ENCODE measurements at regions not wholly inside any gene's neighbourhood (a gene's known extent, or its start where the extent isn't known, plus 50 kb on each side); places are given as distances from the start of the nearest gene placed in this dataset.
A peak's percentile ranks its signal among the peaks of the same experiment; 100 is the strongest.

DNA sequence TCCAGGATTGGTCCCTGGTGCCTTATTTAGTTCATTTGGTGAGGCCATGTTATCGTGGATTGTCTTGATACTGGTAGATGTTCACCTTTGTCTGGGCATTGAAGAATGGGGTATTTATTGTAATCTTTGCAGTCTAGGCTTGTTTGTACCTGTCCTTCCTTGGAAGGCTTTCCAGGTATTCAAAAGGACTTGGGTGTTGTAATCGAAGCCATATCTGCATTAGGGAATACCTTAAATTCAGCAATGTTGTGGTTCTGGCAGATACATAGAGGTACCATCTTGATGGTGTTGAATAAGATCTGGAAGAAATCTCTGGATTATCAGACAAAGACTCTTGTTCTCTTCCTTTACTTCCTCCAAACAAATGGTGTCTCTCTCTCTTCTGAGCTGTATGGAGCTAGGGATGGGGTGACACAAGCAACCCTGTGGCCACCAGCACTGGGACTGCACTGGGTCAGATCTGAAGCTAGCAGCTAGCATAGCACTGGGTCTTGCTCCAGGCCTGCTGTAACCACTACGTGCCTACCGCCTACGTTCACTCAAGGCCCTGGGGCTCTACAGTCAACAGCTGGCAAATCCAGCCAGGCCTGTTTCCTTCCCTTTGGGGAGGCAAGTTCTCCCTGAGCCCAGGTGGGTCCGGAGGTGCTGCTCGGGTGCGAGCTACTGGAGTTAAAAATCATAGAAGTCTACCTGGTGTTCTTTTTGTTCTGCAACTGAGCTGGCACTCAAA lies 261.1 kb upstream of the CITED2 start:
- Histone ChIP-seq H3K27me3 (ENCODE audit: control insufficient read depth, insufficient read depth, low read length) (no peaks in the 10 kb centered on the region), H3K4me3 (ENCODE audit: low read depth, low read length) (no peak overlapping the region), H3K4me1 (ENCODE audit: control insufficient read depth, insufficient read depth, low read length, poor library complexity, severe bottlenecking) (no peaks in the 10 kb centered on the region), H3K9me3 (ENCODE audit: control insufficient read depth in 2 of 2, low read length in 2 of 2) (no peaks in the 10 kb centered on the region), H3K36me3 (ENCODE audit: control insufficient read depth, insufficient read depth, low read length) (no peaks in the 10 kb centered on the region), H3K27ac (ENCODE audit: insufficient read depth, low read length, poor library complexity, severe bottlenecking) (no peak overlapping the region)
- ATAC-seq (ENCODE audit: low read depth in 2 of 2) (no peak), DNase-seq (no peak)
- H3K4me3 Mint-ChIP-seq: peak overlapping the region in 1 of 4 donors; percentile 61
- H3K27me3 Mint-ChIP-seq: peaks cover 26% of the 10 kb centered on the region
- no peaks in the 10 kb centered on the region for H3K36me3 Mint-ChIP-seq
- H3K27ac Mint-ChIP-seq: no peak overlapping the region
- H3K9me3 Mint-ChIP-seq: peaks cover 0 to 5% (median 0%) of the 10 kb centered on the region in 7 donors
- H3K4me1 Mint-ChIP-seq: no peaks in the 10 kb centered on the region

DNA sequence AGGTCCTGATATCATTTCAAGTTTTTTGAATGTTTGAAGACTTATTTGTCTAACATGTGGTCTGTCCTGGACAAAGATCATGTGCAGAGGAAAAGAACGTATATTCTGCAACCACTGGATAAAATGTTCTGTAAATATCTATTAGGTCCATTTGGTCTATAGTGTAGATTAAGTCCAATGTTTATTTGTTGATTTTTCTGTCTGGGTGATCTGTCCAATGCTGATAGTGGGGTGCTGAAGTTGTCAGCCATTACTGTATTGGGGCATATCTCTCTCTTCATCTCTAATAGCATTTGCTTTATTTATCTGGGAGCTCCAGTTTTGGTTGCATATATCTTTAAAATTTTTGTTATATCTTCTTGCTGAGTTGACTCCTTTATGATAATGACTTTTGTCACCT lies 258.4 kb upstream of the CITED2 start:
- Mint-ChIP-seq H3K4me1 (no peaks in the 10 kb centered on the region), H3K4me3 (no peak overlapping the region), H3K36me3 (no peaks in the 10 kb centered on the region), H3K27me3 (peaks cover 26% of the 10 kb centered on the region), H3K27ac (no peak overlapping the region), H3K9me3 (peaks cover 0 to 5% (median 0%) of the 10 kb centered on the region in 7 donors)
- no peak for DNase-seq
- no peak for ATAC-seq (ENCODE audit: low read depth in 2 of 2)
- Histone ChIP-seq H3K27ac (ENCODE audit: insufficient read depth, low read length, poor library complexity, severe bottlenecking) (no peak overlapping the region), H3K4me1 (ENCODE audit: control insufficient read depth, insufficient read depth, low read length, poor library complexity, severe bottlenecking) (no peaks in the 10 kb centered on the region), H3K36me3 (ENCODE audit: control insufficient read depth, insufficient read depth, low read length) (no peaks in the 10 kb centered on the region), H3K9me3 (ENCODE audit: control insufficient read depth in 2 of 2, low read length in 2 of 2) (no peaks in the 10 kb centered on the region), H3K27me3 (ENCODE audit: control insufficient read depth, insufficient read depth, low read length) (peaks cover 4% of the 10 kb centered on the region), H3K4me3 (ENCODE audit: low read depth, low read length) (no peak overlapping the region)

DNA sequence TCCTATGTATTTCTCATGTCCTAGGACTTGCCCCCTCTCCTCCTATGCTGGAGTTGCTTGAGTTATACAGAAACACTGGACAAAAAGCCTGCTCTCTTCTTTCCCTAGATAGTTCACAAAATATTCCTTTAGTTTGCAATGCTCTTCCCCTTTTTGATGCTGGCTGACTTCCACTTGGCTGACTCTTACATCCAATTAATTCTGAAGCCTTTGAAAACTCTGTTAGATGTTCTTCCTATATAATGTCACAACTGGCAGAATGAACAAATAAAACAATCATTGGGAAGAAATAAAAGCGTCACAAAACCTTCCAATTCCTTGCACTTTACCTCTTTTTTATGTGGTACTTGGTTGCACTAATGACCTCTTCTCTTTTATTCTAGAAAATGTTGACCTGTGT lies 253.8 kb upstream of the CITED2 start:
- Histone ChIP-seq H3K36me3 (ENCODE audit: control insufficient read depth, insufficient read depth, low read length) (no peaks in the 10 kb centered on the region), H3K27me3 (ENCODE audit: control insufficient read depth, insufficient read depth, low read length) (peaks cover 6% of the 10 kb centered on the region), H3K27ac (ENCODE audit: insufficient read depth, low read length, poor library complexity, severe bottlenecking) (no peak overlapping the region), H3K4me3 (ENCODE audit: low read depth, low read length) (no peak overlapping the region), H3K9me3 (ENCODE audit: control insufficient read depth in 2 of 2, low read length in 2 of 2) (no peaks in the 10 kb centered on the region), H3K4me1 (ENCODE audit: control insufficient read depth, insufficient read depth, low read length, poor library complexity, severe bottlenecking) (no peaks in the 10 kb centered on the region)
- peaks cover 21% of the 10 kb centered on the region for H3K27me3 Mint-ChIP-seq
- H3K36me3 Mint-ChIP-seq: no peaks in the 10 kb centered on the region
- ATAC-seq (ENCODE audit: low read depth in 2 of 2) (no peak), DNase-seq (no peak)
- H3K27ac Mint-ChIP-seq: no peak overlapping the region
- H3K4me1 Mint-ChIP-seq: no peaks in the 10 kb centered on the region
- peaks cover 0 to 4% (median 0%) of the 10 kb centered on the region in 7 donors for H3K9me3 Mint-ChIP-seq
- no peak overlapping the region for H3K4me3 Mint-ChIP-seq

DNA sequence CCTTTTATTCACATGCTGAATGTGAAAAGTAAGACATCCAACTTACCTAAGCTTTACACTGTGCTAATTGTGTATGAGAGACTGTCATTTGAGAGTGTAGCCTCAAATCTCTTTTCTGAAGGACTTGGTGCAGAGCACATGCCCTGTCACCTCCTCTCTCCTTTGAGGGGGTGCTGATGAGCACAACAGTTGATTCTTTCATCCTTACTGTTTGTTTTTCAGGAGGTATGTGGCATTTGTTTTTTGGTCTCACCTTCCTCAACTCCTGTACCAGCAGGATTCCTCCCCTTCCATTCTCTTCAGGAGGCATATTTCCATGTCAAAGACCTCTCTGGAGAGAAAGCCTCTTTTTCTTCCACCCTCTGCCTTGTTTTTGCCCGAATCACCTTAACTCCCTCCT lies 252.6 kb upstream of the CITED2 start:
- no peak for DNase-seq
- no peaks in the 10 kb centered on the region for H3K4me1 Mint-ChIP-seq
- no peaks in the 10 kb centered on the region for H3K36me3 Mint-ChIP-seq
- no peaks in the 10 kb centered on the region for H3K36me3 ChIP-seq (ENCODE audit: control insufficient read depth, insufficient read depth, low read length)
- no peak for ATAC-seq (ENCODE audit: low read depth in 2 of 2)
- H3K27me3 ChIP-seq (ENCODE audit: control insufficient read depth, insufficient read depth, low read length): peaks cover 6% of the 10 kb centered on the region
- H3K4me3 Mint-ChIP-seq: no peak overlapping the region
- H3K27ac Mint-ChIP-seq: peak overlapping the region in 1 of 3 donors; percentile 17
- no peak overlapping the region for H3K4me3 ChIP-seq (ENCODE audit: low read depth, low read length)
- H3K9me3 ChIP-seq (ENCODE audit: control insufficient read depth in 2 of 2, low read length in 2 of 2): no peaks in the 10 kb centered on the region
- H3K4me1 ChIP-seq (ENCODE audit: control insufficient read depth, insufficient read depth, low read length, poor library complexity, severe bottlenecking): no peaks in the 10 kb centered on the region
- H3K27me3 Mint-ChIP-seq: peaks cover 20% of the 10 kb centered on the region
- H3K9me3 Mint-ChIP-seq: peaks cover 0 to 4% (median 0%) of the 10 kb centered on the region in 7 donors
- no peak overlapping the region for H3K27ac ChIP-seq (ENCODE audit: insufficient read depth, low read length, poor library complexity, severe bottlenecking)

DNA sequence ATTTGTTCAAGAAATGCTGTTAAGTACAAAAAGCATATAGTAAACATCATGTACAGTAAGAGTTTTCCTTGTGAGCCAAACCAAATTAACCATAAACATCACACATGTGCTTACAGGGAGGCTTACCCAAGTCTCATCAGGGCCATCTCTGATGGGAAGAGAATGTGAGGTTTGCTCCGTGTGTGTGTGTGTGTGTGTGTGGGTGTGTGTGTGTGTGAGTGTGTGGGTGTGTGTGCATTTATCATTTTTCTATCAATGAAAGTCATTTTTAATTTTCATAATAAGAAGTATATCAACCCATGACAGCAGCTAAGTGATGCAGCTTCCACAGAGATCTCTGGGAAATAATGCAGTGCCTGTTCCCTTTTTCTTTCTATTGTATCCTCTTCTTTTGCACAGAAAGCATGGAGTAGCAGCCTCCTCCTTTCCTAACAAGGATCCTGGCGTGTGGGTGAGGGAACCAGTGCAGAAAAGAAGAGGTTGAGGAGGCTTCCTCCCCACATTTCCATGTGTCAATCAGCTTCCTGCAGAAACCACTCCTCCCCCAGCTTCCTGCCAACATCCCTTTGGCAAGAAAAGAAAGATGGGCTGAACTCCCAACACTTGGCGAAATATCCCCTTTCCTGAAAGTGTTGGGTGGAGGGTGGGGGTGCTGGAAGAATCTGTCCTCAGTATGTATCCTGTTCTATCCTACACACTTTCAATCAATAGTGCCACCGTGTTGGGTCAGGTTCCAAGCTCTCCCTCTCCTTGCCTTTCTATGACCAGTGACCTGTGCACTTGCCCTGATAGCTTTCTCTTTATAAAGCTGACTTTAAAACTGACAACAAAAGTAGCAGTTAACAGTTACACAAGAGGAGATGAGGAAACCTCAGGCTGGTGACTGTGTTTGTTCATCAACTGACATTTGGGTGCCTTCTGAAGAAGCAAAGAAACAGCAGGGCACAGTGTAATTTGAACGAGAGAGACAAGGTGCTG lies 251.8 kb upstream of the CITED2 start:
- no peaks in the 10 kb centered on the region for H3K9me3 ChIP-seq (ENCODE audit: control insufficient read depth in 2 of 2, low read length in 2 of 2)
- no peaks in the 10 kb centered on the region for H3K4me1 Mint-ChIP-seq
- no peaks in the 10 kb centered on the region for H3K36me3 ChIP-seq (ENCODE audit: control insufficient read depth, insufficient read depth, low read length)
- H3K27ac Mint-ChIP-seq: no peak overlapping the region
- no peak overlapping the region for H3K4me3 Mint-ChIP-seq
- no peak overlapping the region for H3K4me3 ChIP-seq (ENCODE audit: low read depth, low read length)
- no peak overlapping the region for H3K27ac ChIP-seq (ENCODE audit: insufficient read depth, low read length, poor library complexity, severe bottlenecking)
- peaks cover 15% of the 10 kb centered on the region for H3K27me3 Mint-ChIP-seq
- H3K4me1 ChIP-seq (ENCODE audit: control insufficient read depth, insufficient read depth, low read length, poor library complexity, severe bottlenecking): no peaks in the 10 kb centered on the region
- DNase-seq (no peak), ATAC-seq (ENCODE audit: low read depth in 2 of 2) (no peak)
- H3K9me3 Mint-ChIP-seq: peaks cover 0 to 4% (median 0%) of the 10 kb centered on the region in 7 donors
- no peaks in the 10 kb centered on the region for H3K36me3 Mint-ChIP-seq
- peaks cover 6% of the 10 kb centered on the region for H3K27me3 ChIP-seq (ENCODE audit: control insufficient read depth, insufficient read depth, low read length)

DNA sequence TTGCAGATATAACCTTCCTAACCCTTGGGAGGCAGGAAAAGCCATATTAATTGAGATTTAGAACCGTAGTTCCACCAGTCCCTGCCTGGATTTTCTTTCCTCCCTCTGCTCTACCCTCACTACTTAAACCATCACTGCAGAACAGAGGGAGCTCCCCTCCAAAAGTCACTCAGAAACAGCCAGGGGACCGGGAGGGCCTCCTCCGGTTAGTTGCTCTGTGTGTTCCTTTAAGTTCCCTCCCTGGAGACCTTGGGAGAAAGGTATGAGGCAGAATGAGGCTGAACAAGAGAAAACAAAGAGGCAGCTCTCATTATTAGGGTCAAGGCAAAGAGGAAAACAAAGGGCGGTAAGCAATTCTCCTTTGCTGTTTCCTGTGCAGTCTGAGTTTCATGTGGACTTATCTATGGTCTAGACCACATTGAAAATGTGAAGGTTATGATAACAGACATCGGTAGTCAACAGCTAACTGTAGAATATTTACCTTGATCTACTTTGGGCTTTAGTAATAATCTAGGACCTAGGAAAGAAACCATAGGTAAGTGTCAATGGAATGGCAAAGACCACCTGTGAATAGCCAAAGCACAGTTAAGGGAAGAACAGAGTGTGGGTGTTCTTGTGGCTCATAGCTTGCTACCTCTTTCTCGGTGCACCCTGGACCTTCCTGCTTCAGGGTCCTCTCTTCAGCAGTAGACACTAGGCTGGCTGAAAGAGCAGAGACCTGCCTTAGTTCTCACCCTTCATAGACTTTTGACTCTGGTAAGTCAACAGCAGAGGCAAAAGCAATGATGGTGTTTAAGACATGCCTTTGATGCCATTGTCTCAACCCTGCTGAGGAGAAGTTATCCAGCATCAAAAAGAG lies 250.9 kb upstream of the CITED2 start:
- H3K36me3 ChIP-seq (ENCODE audit: control insufficient read depth, insufficient read depth, low read length): no peaks in the 10 kb centered on the region
- H3K4me1 ChIP-seq (ENCODE audit: control insufficient read depth, insufficient read depth, low read length, poor library complexity, severe bottlenecking): no peaks in the 10 kb centered on the region
- DNase-seq (no peak), ATAC-seq (ENCODE audit: low read depth in 2 of 2) (no peak)
- H3K9me3 Mint-ChIP-seq: peaks cover 0 to 4% (median 0%) of the 10 kb centered on the region in 7 donors
- H3K27ac Mint-ChIP-seq: no peak overlapping the region
- H3K27me3 Mint-ChIP-seq: peaks cover 9% of the 10 kb centered on the region
- H3K4me3 Mint-ChIP-seq: no peak overlapping the region
- no peaks in the 10 kb centered on the region for H3K9me3 ChIP-seq (ENCODE audit: control insufficient read depth in 2 of 2, low read length in 2 of 2)
- no peaks in the 10 kb centered on the region for H3K4me1 Mint-ChIP-seq
- H3K27ac ChIP-seq (ENCODE audit: insufficient read depth, low read length, poor library complexity, severe bottlenecking): no peak overlapping the region
- no peak overlapping the region for H3K4me3 ChIP-seq (ENCODE audit: low read depth, low read length)
- H3K27me3 ChIP-seq (ENCODE audit: control insufficient read depth, insufficient read depth, low read length): peaks cover 6% of the 10 kb centered on the region
- no peaks in the 10 kb centered on the region for H3K36me3 Mint-ChIP-seq

DNA sequence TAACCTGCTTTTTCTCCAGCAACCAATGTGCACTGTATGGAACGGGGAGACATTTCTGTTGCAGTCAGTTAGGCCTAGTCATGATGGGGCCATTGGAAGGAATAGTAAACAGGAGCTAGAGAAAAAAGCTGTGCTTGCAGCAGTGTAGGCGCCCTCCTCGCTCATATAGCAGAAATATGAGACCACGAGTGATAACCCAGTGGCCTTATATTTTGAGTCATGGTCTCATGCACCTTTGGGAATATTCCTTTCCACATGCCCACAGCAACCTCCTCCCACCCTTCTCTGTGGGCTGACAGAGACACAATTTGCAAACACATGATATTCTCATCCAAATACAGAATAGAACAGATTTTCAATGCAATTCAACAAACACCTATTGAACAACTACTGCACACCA lies 248.9 kb upstream of the CITED2 start:
- Histone ChIP-seq H3K4me1 (ENCODE audit: control insufficient read depth, insufficient read depth, low read length, poor library complexity, severe bottlenecking) (no peaks in the 10 kb centered on the region), H3K36me3 (ENCODE audit: control insufficient read depth, insufficient read depth, low read length) (no peaks in the 10 kb centered on the region), H3K27ac (ENCODE audit: insufficient read depth, low read length, poor library complexity, severe bottlenecking) (no peak overlapping the region), H3K4me3 (ENCODE audit: low read depth, low read length) (no peak overlapping the region), H3K27me3 (ENCODE audit: control insufficient read depth, insufficient read depth, low read length) (peaks cover 6% of the 10 kb centered on the region), H3K9me3 (ENCODE audit: control insufficient read depth in 2 of 2, low read length in 2 of 2) (no peaks in the 10 kb centered on the region)
- Mint-ChIP-seq H3K27ac (no peak overlapping the region), H3K9me3 (peaks cover 0 to 3% (median 0%) of the 10 kb centered on the region in 7 donors), H3K4me1 (no peaks in the 10 kb centered on the region), H3K36me3 (no peaks in the 10 kb centered on the region), H3K4me3 (no peak overlapping the region), H3K27me3 (peaks cover 9% of the 10 kb centered on the region)
- DNase-seq (no peak), ATAC-seq (ENCODE audit: low read depth in 2 of 2) (no peak)

All from CD4-positive, CD25-positive, alpha-beta regulatory T cell (primary cell).